GM12878 (cell line): ENCODE measurements at regions not wholly inside any gene's neighbourhood (a gene's known extent, or its start where the extent isn't known, plus 50 kb on each side); places are given as distances from the start of the nearest gene placed in this dataset.

Experiments used
- ATAC-seq: fragments of 200-7000 bp; cut with Tn5 transposase; 3 replicates; pipeline ENCODE4 v1.9.1; 2020; ENCODE audit warnings: mild to moderate bottlenecking, moderate library complexity
- BruUV-seq: library from RNA; stranded (reverse); fragments of 400-500 nt; replicated peaks from 2 replicates; lab custom pipeline; 2021; lab: Mats Ljungman, UMichigan
- CTCF ChIA-PET: fragments of 300-600 bp; sonication (Branson Sonifier 250); formaldehyde crosslinking; extraction: SDS; loops from one replicate; lab custom pipeline; 2021; ENCODE audit warnings: inconsistent platforms; lab: Yijun Ruan, JAX
- POLR2A ChIA-PET: fragments of 350-600 bp; formaldehyde crosslinking; extraction: SDS; loops from one replicate; lab custom pipeline; 2021; ENCODE audit warnings: inconsistent platforms; lab: Charles Lee
- RAD21 ChIA-PET: fragments of 300-600 bp; sonication (Branson Sonifier 250); formaldehyde crosslinking; loops from one replicate; lab custom pipeline; 2023; ENCODE audit warnings: antibody characterized with exemption; ENCODE audit not compliant: unreplicated experiment; lab: Charles Lee
- SMC1A ChIA-PET: fragments of 300-600 bp; sonication (Branson Sonifier 250); formaldehyde crosslinking; loops from one replicate; lab custom pipeline; 2023; ENCODE audit not compliant: unreplicated experiment, uncharacterized antibody; lab: Charles Lee
- DNase-seq: peaks from one replicate; pipeline ENCODE4 v3.0.0-alpha.2; 2011; ENCODE audit warnings: low read depth, low spot score
- FAIRE-seq: peaks from 3 replicates; lab custom pipeline; 2011; peaks lifted over from hg19 to GRCh38; lab: Jason Lieb, UNC
- H2AFZ ChIP-seq: 2 replicates; pipeline ENCODE4 v1.6.0; 2011; ENCODE audit warnings: low read depth, low read length, control low read depth; ENCODE audit not compliant: control insufficient read depth
- H3K27ac ChIP-seq: 2 replicates; pipeline ENCODE4 v1.5.1; 2011; ENCODE audit warnings: control low read depth; ENCODE audit not compliant: control insufficient read depth, insufficient read depth
- H3K27me3 ChIP-seq, 2 experiments: replicated peaks in 1 of 2; 2 replicates each; pipeline versions ENCODE4 v1.6.0 to v1.6.1; 2011; ENCODE audit warnings: low read length in 1 of 2; ENCODE audit not compliant: control insufficient read depth in 2 of 2, insufficient read depth in 2 of 2
- H3K36me3 ChIP-seq, 2 experiments: 2 replicates each; pipeline ENCODE4 v1.5.1; 2011; ENCODE audit warnings: low read length in 1 of 2; ENCODE audit not compliant: control insufficient read depth in 2 of 2, insufficient read depth in 2 of 2
- H3K4me1 ChIP-seq: 2 replicates; pipeline ENCODE4 v1.6.1; 2011; ENCODE audit warnings: mild to moderate bottlenecking, low read length, moderate library complexity, mixed read lengths; ENCODE audit not compliant: control insufficient read depth, insufficient read depth
- H3K4me2 ChIP-seq: 2 replicates; pipeline ENCODE4 v1.6.0; 2011; ENCODE audit warnings: control low read depth; ENCODE audit not compliant: control insufficient read depth, insufficient read depth
- H3K4me3 ChIP-seq: fragments of 200-600 bp; sonication (generic); 2 replicates; pipeline ENCODE4 v1.5.1; 2016
- H3K79me2 ChIP-seq: 2 replicates; pipeline ENCODE4 v1.6.0; 2011; ENCODE audit warnings: low read length; ENCODE audit not compliant: control insufficient read depth, insufficient read depth
- H3K9ac ChIP-seq: 2 replicates; pipeline ENCODE4 v1.8.0; 2011; ENCODE audit warnings: low read length, control low read depth, mixed read lengths; ENCODE audit not compliant: control insufficient read depth, insufficient read depth
- H3K9me3 ChIP-seq: replicated peaks from 3 replicates; pipeline ENCODE4 v1.5.1; 2011; ENCODE audit warnings: mild to moderate bottlenecking, low read length; ENCODE audit not compliant: control insufficient read depth, insufficient read depth
- H4K20me1 ChIP-seq: 2 replicates; pipeline ENCODE4 v1.6.0; 2011; ENCODE audit not compliant: control insufficient read depth, insufficient read depth
- ATF7 ChIP-seq: fragments of 450-650 bp; IDR thresholded peaks from 2 replicates; pipeline ENCODE4 v1.6.1; 2016; ENCODE audit warnings: low read depth, mild to moderate bottlenecking
- GATAD2B ChIP-seq: fragments of 450-650 bp; conservative IDR thresholded peaks from 2 replicates; pipeline ENCODE4 v1.6.1; 2017; ENCODE audit warnings: low read depth, mild to moderate bottlenecking, moderate library complexity
- HDAC6 ChIP-seq: fragments of 200-600 bp; sonication (generic); IDR thresholded peaks from one replicate; pipeline ENCODE4 v1.8.0; 2017; ENCODE audit warnings: antibody characterized with exemption; ENCODE audit not compliant: unreplicated experiment
- NKRF ChIP-seq: fragments of 450-650 bp; conservative IDR thresholded peaks from 2 replicates; pipeline ENCODE4 v1.6.1; 2017; ENCODE audit warnings: mild to moderate bottlenecking, moderate library complexity
- NR2F1 ChIP-seq: fragments of 450-650 bp; conservative IDR thresholded peaks from 2 replicates; pipeline ENCODE4 v1.6.1; 2017; ENCODE audit warnings: mild to moderate bottlenecking
- SIN3A ChIP-seq: IDR thresholded peaks from 2 replicates; pipeline ENCODE4 v1.6.1; 2012; ENCODE audit warnings: low read depth, low read length, improper control_type of control experiment
- SMC3 ChIP-seq: IDR thresholded peaks from 2 replicates; pipeline ENCODE4 v1.6.1; 2011; ENCODE audit warnings: low read length, improper control_type of control experiment, borderline replicate concordance
- STAT3 ChIP-seq: IDR thresholded peaks from 2 replicates; pipeline ENCODE4 v1.6.1; 2011; ENCODE audit warnings: low read depth, low read length, improper control_type of control experiment
- WGBS: methylation state at CpG from one replicate; pipeline ENCODE4 v1.1.6; 2016; ENCODE audit warnings: low lambda C conversion rate; ENCODE audit not compliant: insufficient replicate concordance, insufficient coverage; ENCODE audit errors: missing lambda C conversion rate; 5-methylcytosine and 5-hydroxymethylcytosine counted together
- in situ Hi-C: fragments of 300-500 bp; cut with MboI; formaldehyde crosslinking; loops from 9 replicates; pipeline ENCODE4 v1.14.3; 2018; ENCODE audit warnings: mixed read lengths
- intact Hi-C: fragments of 100-400 bp; cut with micrococcal nuclease; formaldehyde crosslinking; loops from one replicate; pipeline ENCODE4 v1.14.2; 2022; ENCODE audit not compliant: unreplicated experiment
- TF ChIP-seq, protein P1 (sequence below): fragments of 450-650 bp; formaldehyde crosslinking; IDR thresholded peaks from 2 replicates; pipeline ENCODE4 v1.4.0; 2022; ENCODE audit warnings: mild to moderate bottlenecking, moderate library complexity

DNA sequence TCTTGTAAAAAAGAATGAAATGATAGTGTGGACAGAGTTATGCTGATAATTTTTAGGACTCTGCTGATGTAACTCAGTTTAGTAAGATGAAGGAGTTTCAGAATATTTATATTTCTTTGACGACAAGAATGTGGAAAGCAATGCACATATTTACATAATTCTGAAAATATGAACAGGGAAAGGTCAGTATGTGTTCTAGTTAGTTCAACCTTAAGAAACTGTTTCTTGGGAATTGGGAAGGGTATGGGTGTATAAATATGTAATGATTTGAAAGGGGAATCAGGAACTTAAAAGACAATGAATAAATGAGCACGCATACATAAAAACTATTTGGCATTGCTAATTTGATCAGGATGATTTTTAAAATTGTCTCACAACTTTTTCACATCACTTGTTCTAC, 1226.1 kb downstream of the SI start:
- no peak for FAIRE-seq
- Histone ChIP-seq H3K4me1 (no peaks in the 10 kb centered on the region), H4K20me1 (no peaks in the 10 kb centered on the region), H3K4me2 (no peak overlapping the region), H3K4me3 (no peak overlapping the region), H3K36me3 (no peaks in the 10 kb centered on the region), H3K27ac (no peak overlapping the region), H2AFZ (no peak overlapping the region), H3K9me3 (no peaks in the 10 kb centered on the region), H3K9ac (no peak overlapping the region), H3K79me2 (no peaks in the 10 kb centered on the region), H3K27me3 (no peaks in the 10 kb centered on the region)
- no peak for TF ChIP-seq NKRF
- TF ChIP-seq, protein P1, sequence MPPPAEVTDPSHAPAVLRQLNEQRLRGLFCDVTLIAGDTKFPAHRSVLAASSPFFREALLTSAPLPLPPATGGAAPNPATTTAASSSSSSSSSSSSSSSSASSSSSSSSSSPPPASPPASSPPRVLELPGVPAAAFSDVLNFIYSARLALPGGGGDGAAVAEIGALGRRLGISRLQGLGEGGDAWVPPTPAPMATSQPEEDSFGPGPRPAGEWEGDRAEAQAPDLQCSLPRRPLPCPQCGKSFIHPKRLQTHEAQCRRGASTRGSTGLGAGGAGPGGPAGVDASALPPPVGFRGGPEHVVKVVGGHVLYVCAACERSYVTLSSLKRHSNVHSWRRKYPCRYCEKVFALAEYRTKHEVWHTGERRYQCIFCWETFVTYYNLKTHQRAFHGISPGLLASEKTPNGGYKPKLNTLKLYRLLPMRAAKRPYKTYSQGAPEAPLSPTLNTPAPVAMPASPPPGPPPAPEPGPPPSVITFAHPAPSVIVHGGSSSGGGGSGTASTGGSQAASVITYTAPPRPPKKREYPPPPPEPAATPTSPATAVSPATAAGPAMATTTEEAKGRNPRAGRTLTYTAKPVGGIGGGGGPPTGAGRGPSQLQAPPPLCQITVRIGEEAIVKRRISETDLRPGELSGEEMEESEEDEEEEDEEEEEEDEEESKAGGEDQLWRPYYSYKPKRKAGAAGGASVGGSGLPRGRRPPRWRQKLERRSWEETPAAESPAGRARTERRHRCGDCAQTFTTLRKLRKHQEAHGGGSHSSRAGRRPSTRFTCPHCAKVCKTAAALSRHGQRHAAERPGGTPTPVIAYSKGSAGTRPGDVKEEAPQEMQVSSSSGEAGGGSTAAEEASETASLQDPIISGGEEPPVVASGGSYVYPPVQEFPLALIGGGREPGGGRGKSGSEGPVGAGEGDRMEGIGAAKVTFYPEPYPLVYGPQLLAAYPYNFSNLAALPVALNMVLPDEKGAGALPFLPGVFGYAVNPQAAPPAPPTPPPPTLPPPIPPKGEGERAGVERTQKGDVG (CRISPR knock-in tag): no peak
- TF ChIP-seq ATF7: no peak
- no peak for TF ChIP-seq STAT3
- TF ChIP-seq SIN3A: no peak
- TF ChIP-seq SMC3: no peak
- no peak for TF ChIP-seq NR2F1
- TF ChIP-seq GATAD2B: no peak
- no peak for TF ChIP-seq HDAC6
- BruUV-seq: no TSS peak
- intact Hi-C loops (no loop called here), in situ Hi-C loops (no loop called here)
- ChIA-PET POLR2A (no interaction called here), SMC1A (interaction anchor here (2.4 kb wide), 1 partner anchor 9 kb away, joined by 10 read pairs; no protein-coding TSS in a partner anchor), CTCF (no interaction called here), RAD21 (no interaction called here)
- DNase-seq: no peak
- no peak for ATAC-seq
- 57% methylated on average over 2 of the region's 2 CpGs for WGBS
